Stimulated activated naive CD8-positive, alpha-beta T cell treated with anti-CD3 and anti-CD28 coated beads, Interleukin-15, Interleukin-2, amounts not matched to agents 100 ng/mL and 50 ng/mL, for 24 hours (primary cell): ENCODE measurements at regions not wholly inside any gene's neighbourhood (a gene's known extent, or its start where the extent isn't known, plus 50 kb on each side); places are given as distances from the start of the nearest gene placed in this dataset.
"Not testable (repeated sequence)": the region's sequence is repeated elsewhere in the genome, so short reads cannot be mapped to it uniquely, and the experiment has no call there.

Experiments
- H3K27ac Mint-ChIP-seq: one replicate; pipeline ENCODE4 v1.8.0; 2021; ENCODE audit warnings: mild to moderate bottlenecking, mixed read lengths
- H3K27me3 Mint-ChIP-seq: one replicate; pipeline ENCODE4 v1.8.0; 2021; ENCODE audit warnings: mixed read lengths
- H3K36me3 Mint-ChIP-seq: one replicate; pipeline ENCODE4 v1.8.0; 2021; ENCODE audit warnings: low read depth, mixed read lengths
- H3K4me1 Mint-ChIP-seq: one replicate; pipeline ENCODE4 v1.8.0; 2021; ENCODE audit warnings: low read depth, mixed read lengths
- H3K4me3 Mint-ChIP-seq: one replicate; pipeline ENCODE4 v1.8.0; 2021; ENCODE audit warnings: mild to moderate bottlenecking, mixed read lengths
- H3K9me3 Mint-ChIP-seq: one replicate; pipeline ENCODE4 v1.8.0; 2021; ENCODE audit warnings: mixed read lengths

- Mint-ChIP-seq H3K36me3 (no peaks in the 10 kb centered on the region), H3K27ac (no peak overlapping the region), H3K9me3 (no peaks in the 10 kb centered on the region), H3K27me3 (no peaks in the 10 kb centered on the region), H3K4me1 (no peaks in the 10 kb centered on the region), H3K4me3 (no peak overlapping the region)
Observed at GRCh38 chr7:13110107-13110506, 422.7 kb downstream of the ARL4A start.

DNA sequence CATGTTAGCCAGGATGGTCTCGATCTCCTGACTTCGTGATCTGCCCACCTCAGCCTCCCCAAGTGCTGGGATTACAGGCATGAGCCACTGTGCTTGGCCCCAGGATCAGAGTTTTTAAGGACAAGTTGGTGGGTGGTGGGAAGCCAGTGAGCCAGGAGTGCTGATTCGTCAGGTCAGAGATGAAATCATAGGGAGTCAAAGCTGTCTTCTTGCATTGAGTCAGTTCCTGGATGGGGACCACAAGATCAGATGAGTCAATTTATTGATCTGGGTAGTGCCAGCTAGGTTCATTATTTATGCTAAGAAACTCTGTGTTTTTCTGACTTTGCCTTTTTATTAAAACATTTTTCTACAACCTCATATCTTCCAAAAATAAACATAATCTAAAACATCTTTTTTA is 423.8 kb downstream of the ARL4A start:
- no peaks in the 10 kb centered on the region for H3K4me1 Mint-ChIP-seq
- no peak overlapping the region for H3K27ac Mint-ChIP-seq
- H3K36me3 Mint-ChIP-seq, result no peaks in the 10 kb centered on the region
- H3K27me3 Mint-ChIP-seq, result no peaks in the 10 kb centered on the region
- H3K9me3 Mint-ChIP-seq, result no peaks in the 10 kb centered on the region
- no peak overlapping the region for H3K4me3 Mint-ChIP-seq

GRCh38 chr7:13114240-13114639 is 426.8 kb downstream of the ARL4A start:
- not testable (repeated sequence) for H3K36me3 Mint-ChIP-seq, H3K4me1 Mint-ChIP-seq, H3K4me3 Mint-ChIP-seq, H3K27ac Mint-ChIP-seq, H3K9me3 Mint-ChIP-seq, H3K27me3 Mint-ChIP-seq

DNA sequence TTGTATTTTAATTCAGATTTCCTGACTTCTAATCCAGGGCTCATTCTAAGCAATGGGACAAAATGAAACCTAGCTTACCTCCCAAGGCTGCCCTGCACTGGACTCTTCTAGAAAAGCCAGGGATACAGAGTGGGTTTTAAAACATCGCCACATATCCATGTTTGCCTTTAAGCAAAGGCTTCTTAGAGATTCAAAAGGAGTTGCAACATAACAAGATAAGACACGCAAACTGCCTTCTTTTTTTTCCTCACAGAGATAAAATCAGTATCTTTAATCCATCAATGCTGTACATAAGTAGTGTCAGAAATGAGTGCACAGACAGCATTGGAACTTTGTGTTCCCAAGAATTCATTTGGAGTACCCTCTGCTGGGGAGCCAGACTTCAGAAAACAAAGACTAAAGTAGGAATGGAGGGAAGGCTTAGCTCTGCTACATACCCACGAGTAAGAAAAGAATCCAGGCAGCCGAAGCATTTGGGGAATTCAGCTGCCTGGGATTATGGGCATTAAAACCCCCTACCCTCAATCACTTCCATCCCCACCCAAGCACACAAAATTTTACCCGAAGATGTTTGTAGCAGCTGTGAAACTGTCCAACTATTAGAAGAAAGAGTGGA is 427.8 kb downstream of the ARL4A start:
- Mint-ChIP-seq H3K27me3 (no peaks in the 10 kb centered on the region), H3K27ac (no peak overlapping the region), H3K4me3 (no peak overlapping the region), H3K4me1 (no peaks in the 10 kb centered on the region), H3K36me3 (no peaks in the 10 kb centered on the region), H3K9me3 (no peaks in the 10 kb centered on the region)

- H3K4me1 Mint-ChIP-seq, result no peaks in the 10 kb centered on the region
- H3K27ac Mint-ChIP-seq, result no peak overlapping the region
- no peaks in the 10 kb centered on the region for H3K27me3 Mint-ChIP-seq
- no peaks in the 10 kb centered on the region for H3K36me3 Mint-ChIP-seq
- no peak overlapping the region for H3K4me3 Mint-ChIP-seq
- H3K9me3 Mint-ChIP-seq, result no peaks in the 10 kb centered on the region
Observed at GRCh38 chr7:13115855-13116254, 428.4 kb downstream of the ARL4A start.

GRCh38 chr7:13117103-13117502 is 429.7 kb downstream of the ARL4A start:
- no peak overlapping the region for H3K4me3 Mint-ChIP-seq
- H3K9me3 Mint-ChIP-seq, result no peaks in the 10 kb centered on the region
- no peaks in the 10 kb centered on the region for H3K27me3 Mint-ChIP-seq
- no peak overlapping the region for H3K27ac Mint-ChIP-seq
- no peaks in the 10 kb centered on the region for H3K36me3 Mint-ChIP-seq
- H3K4me1 Mint-ChIP-seq, result no peaks in the 10 kb centered on the region

DNA sequence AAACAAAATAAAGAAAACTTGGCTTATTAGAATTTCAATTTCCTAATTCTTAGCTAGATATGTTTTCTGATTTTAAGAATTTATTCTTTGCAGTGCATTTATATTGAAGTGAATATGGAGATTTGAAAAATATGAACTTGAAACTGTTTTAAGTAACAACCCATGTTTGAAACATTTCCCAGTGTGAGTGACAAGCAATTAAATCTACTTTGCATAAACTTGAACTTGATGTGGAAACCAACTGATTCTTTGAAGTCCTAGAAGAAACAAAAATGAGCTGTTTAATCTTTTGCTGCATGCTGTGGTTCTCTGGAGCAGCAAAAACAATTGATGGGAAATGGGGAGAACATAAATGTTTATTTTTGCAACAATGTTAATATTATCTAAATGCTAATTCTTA is 430.2 kb downstream of the ARL4A start:
- H3K4me3 Mint-ChIP-seq, result no peak overlapping the region
- no peak overlapping the region for H3K27ac Mint-ChIP-seq
- H3K36me3 Mint-ChIP-seq, result no peaks in the 10 kb centered on the region
- H3K4me1 Mint-ChIP-seq, result no peaks in the 10 kb centered on the region
- H3K27me3 Mint-ChIP-seq, result no peaks in the 10 kb centered on the region
- H3K9me3 Mint-ChIP-seq, result no peaks in the 10 kb centered on the region

DNA sequence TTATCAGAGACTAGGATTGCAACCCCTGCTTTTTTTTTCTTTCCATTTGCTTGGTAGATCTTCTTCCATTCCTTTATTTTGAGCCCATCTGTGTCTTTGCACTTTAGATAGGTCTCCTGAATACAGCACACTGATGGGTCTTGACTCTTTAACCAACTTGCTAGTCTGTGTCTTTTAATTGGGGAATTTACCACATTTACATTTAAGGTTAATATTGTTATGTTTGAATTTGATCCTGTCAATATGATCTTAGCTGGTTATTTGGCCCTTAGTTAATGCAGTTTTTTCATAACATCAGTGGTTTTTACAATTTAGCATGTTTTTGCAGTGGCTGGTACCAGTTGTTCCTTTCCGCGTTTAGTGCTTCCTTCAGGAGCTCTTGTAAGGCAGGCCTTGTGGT is 437.2 kb downstream of the ARL4A start:
- H3K9me3 Mint-ChIP-seq, result peaks cover 19% of the 10 kb centered on the region
- not testable (repeated sequence) for H3K4me1 Mint-ChIP-seq, H3K27ac Mint-ChIP-seq, H3K36me3 Mint-ChIP-seq, H3K4me3 Mint-ChIP-seq
- H3K27me3 Mint-ChIP-seq, result peaks cover 21% of the 10 kb centered on the region

- peaks cover 25% of the 10 kb centered on the region for H3K27me3 Mint-ChIP-seq
- no peak overlapping the region for H3K4me3 Mint-ChIP-seq
- H3K27ac Mint-ChIP-seq, result no peak overlapping the region
- H3K4me1 Mint-ChIP-seq, result no peaks in the 10 kb centered on the region
- no peaks in the 10 kb centered on the region for H3K36me3 Mint-ChIP-seq
- peaks cover 19% of the 10 kb centered on the region for H3K9me3 Mint-ChIP-seq
Observed at GRCh38 chr7:13126347-13126746, 438.9 kb downstream of the ARL4A start.

DNA sequence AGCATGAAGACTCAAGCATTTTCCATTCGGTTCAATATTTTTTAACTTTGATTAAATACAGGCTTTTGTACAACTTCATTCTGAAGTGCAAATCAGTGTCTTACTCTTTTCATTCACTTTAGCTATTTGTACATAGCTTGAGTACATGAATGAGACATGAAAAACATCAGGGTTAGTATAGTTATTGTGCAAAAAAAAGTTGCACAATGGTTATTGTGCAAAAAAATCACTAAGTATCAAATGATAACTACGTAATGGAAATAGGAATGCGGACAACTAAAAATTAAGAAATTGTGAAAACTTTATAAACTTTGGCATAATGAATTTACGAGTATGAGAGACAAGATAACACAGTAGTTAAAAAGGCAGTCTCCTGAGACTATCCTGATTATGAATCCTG is 442.9 kb downstream of the ARL4A start:
- H3K27me3 Mint-ChIP-seq, result peaks cover 22% of the 10 kb centered on the region
- no peaks in the 10 kb centered on the region for H3K4me1 Mint-ChIP-seq
- no peak overlapping the region for H3K4me3 Mint-ChIP-seq
- H3K9me3 Mint-ChIP-seq, result peaks cover 5% of the 10 kb centered on the region
- no peaks in the 10 kb centered on the region for H3K36me3 Mint-ChIP-seq
- no peak overlapping the region for H3K27ac Mint-ChIP-seq

- not testable (repeated sequence) for H3K9me3 Mint-ChIP-seq, H3K4me3 Mint-ChIP-seq, H3K4me1 Mint-ChIP-seq, H3K36me3 Mint-ChIP-seq, H3K27ac Mint-ChIP-seq
- H3K27me3 Mint-ChIP-seq, result peaks cover 22% of the 10 kb centered on the region
Observed at GRCh38 chr7:13130906-13131305, 443.5 kb downstream of the ARL4A start.

GRCh38 chr7:13132314-13132713 is 444.9 kb downstream of the ARL4A start:
- Mint-ChIP-seq H3K36me3 (no peaks in the 10 kb centered on the region), H3K27me3 (peaks cover 19% of the 10 kb centered on the region), H3K27ac (no peak overlapping the region), H3K4me3 (no peak overlapping the region), H3K9me3 (peaks cover 3% of the 10 kb centered on the region), H3K4me1 (no peaks in the 10 kb centered on the region)

DNA sequence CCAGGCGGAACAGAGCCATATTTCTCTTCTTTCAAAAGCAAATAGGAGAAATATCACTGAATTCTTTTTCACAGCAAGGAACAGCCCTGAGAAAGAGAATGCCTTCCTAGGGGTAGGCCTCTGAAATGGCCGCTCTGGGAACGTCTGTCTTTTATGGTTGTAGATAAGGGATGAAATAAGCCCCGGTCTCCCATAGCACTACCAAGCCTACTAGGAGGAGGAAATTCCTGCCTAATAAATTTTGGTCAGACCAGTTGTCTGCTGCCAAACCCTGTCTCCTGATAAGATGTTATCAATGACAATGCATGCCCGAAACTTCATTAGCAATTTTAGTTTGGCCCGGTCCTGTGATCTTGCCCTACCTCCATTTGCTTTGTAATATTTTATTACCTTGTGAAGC is 448.9 kb downstream of the ARL4A start:
- not testable (repeated sequence) for H3K4me1 Mint-ChIP-seq, H3K36me3 Mint-ChIP-seq, H3K4me3 Mint-ChIP-seq, H3K27ac Mint-ChIP-seq, H3K9me3 Mint-ChIP-seq, H3K27me3 Mint-ChIP-seq

DNA sequence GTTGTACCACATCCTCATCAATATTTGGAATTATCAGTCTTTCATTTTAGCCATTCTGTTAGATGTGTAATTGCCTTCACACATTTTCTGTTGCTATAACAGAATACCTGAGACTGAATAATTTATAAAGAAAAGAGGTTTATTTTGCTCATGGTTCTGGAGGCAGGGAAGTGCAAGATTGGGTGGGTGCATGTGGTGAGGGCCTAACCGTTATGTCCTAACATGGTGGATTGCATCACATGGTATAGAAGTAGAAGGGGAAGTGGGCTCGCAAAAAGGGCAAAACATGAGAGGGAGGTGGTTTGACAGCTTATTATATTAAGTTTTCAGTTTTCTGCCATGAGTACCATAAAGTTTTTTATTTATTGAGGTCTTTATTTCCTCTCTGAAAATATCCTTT is 452.0 kb downstream of the ARL4A start:
- Mint-ChIP-seq H3K4me1 (no peaks in the 10 kb centered on the region), H3K27ac (no peak overlapping the region), H3K4me3 (no peak overlapping the region), H3K27me3 (no peaks in the 10 kb centered on the region), H3K36me3 (no peaks in the 10 kb centered on the region), H3K9me3 (peaks cover 3% of the 10 kb centered on the region)

GRCh38 chr7:13144673-13145072 is 457.2 kb downstream of the ARL4A start:
- Mint-ChIP-seq H3K4me3 (no peak overlapping the region), H3K4me1 (no peaks in the 10 kb centered on the region), H3K9me3 (no peaks in the 10 kb centered on the region), H3K36me3 (no peaks in the 10 kb centered on the region), H3K27me3 (no peaks in the 10 kb centered on the region), H3K27ac (no peak overlapping the region)

DNA sequence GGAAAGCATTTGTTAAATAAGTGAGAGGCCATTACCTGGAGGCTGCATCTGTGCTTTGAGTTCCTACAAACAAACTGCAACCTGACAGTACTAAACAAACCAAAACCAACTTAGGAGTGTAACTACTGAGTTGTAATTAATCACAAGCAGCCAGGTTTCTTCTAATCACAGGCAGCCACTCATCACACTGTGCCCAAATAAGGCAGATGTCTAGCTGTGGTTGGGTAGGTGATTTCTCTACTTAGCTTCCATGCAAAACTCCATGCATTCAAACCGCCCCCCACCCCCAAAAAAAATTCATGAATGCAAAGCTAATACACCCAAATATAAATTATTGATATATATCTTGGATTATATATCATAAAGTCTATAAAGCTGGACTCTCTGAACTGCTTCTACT is 461.1 kb downstream of the ARL4A start:
- no peaks in the 10 kb centered on the region for H3K4me1 Mint-ChIP-seq
- H3K4me3 Mint-ChIP-seq, result no peak overlapping the region
- no peaks in the 10 kb centered on the region for H3K36me3 Mint-ChIP-seq
- H3K27ac Mint-ChIP-seq, result no peak overlapping the region
- no peaks in the 10 kb centered on the region for H3K27me3 Mint-ChIP-seq
- H3K9me3 Mint-ChIP-seq, result no peaks in the 10 kb centered on the region
